HepG2 (cell line): ENCODE measurements at regions not wholly inside any gene's neighbourhood (a gene's known extent, or its start where the extent isn't known, plus 50 kb on each side); places are given as distances from the start of the nearest gene placed in this dataset.

ENCODE experiments used
- ATAC-seq: fragments of 200-7000 bp; cut with Tn5 transposase; 3 replicates; pipeline ENCODE4 v1.9.1; 2020; ENCODE audit warnings: mild to moderate bottlenecking, moderate library complexity
- BruUV-seq: library from RNA; stranded (reverse); fragments of 400-500 nt; replicated peaks from 2 replicates; lab custom pipeline; 2021; lab: Mats Ljungman, UMichigan
- CTCF ChIA-PET: fragments of 300-600 bp; formaldehyde crosslinking; extraction: SDS; loops from one replicate; lab custom pipeline; 2021; ENCODE audit warnings: low total read pairs, inconsistent platforms, low intra/inter-chr PET ratio; lab: Yijun Ruan, JAX
- POLR2A ChIA-PET: fragments of 350-600 bp; sonication (Branson Sonifier 250); formaldehyde crosslinking; loops from one replicate; lab custom pipeline; 2020; ENCODE audit warnings: antibody characterized with exemption, inconsistent platforms; lab: Yijun Ruan, JAX
- DNase-seq: peaks from one replicate; pipeline ENCODE4 v3.0.0-alpha.2; 2015; ENCODE audit warnings: low spot score
- FAIRE-seq: peaks from 3 replicates; lab custom pipeline; 2011; peaks lifted over from hg19 to GRCh38; lab: Jason Lieb, UNC
- H2AFZ ChIP-seq: one replicate; pipeline ENCODE4 v1.6.1; 2011; ENCODE audit warnings: low read length, inconsistent platforms
- H3K27ac ChIP-seq: fragments of 300-600 bp; 3 replicates; pipeline ENCODE4 v1.8.0; 2011; ENCODE audit warnings: mixed run types, mild to moderate bottlenecking, mixed read lengths, low read length, inconsistent platforms; ENCODE audit not compliant: insufficient read depth; ENCODE audit errors: extremely low read length
- H3K27me3 ChIP-seq, 2 experiments: fragments of 200-600 bp in 1 of 2; 2 replicates in 1 of 2; 3 replicates in 1 of 2; pipeline versions ENCODE4 v1.6.0 to v1.8.0; 2011; ENCODE audit warnings: low read length in 2 of 2, mild to moderate bottlenecking in 2 of 2, moderate library complexity in 2 of 2, inconsistent platforms in 1 of 2; ENCODE audit not compliant: insufficient read depth in 2 of 2, control insufficient read depth in 1 of 2
- H3K36me3 ChIP-seq, 2 experiments: fragments of 200-600 bp in 1 of 2; replicated peaks in 1 of 2; 2 replicates in 1 of 2; 3 replicates in 1 of 2; pipeline versions ENCODE4 v1.5.1 to v1.8.0; 2011; ENCODE audit warnings: low read length in 2 of 2, inconsistent platforms in 1 of 2; ENCODE audit not compliant: insufficient read depth in 2 of 2, control insufficient read depth in 1 of 2
- H3K4me1 ChIP-seq: 2 replicates; pipeline ENCODE4 v1.5.1; 2012; ENCODE audit warnings: low read length, inconsistent platforms; ENCODE audit not compliant: insufficient read depth
- H3K4me2 ChIP-seq: 2 replicates; pipeline ENCODE4 v1.6.0; 2011; ENCODE audit warnings: low read depth, low read length, inconsistent platforms
- H3K4me3 ChIP-seq, 3 experiments: fragments of 200-600 bp in 1 of 3; sonication (generic), shearing (Covaris generic) in 1 of 3; replicated peaks in 1 of 3; 2 replicates each; pipeline ENCODE4 v1.5.1; 2011 to 2016; ENCODE audit warnings: low read length in 3 of 3, inconsistent platforms in 2 of 3, low read depth in 2 of 3, mild to moderate bottlenecking in 2 of 3, control low read depth in 1 of 3, mixed read lengths in 1 of 3; ENCODE audit not compliant: insufficient read depth in 1 of 3
- H3K79me2 ChIP-seq: one replicate; pipeline ENCODE4 v1.6.1; 2011; ENCODE audit warnings: low read length, inconsistent platforms; ENCODE audit not compliant: insufficient read depth
- H3K9ac ChIP-seq: 2 replicates; pipeline ENCODE4 v1.6.0; 2011; ENCODE audit warnings: mild to moderate bottlenecking, low read depth, low read length, inconsistent platforms; ENCODE audit not compliant: insufficient read depth
- H3K9me3 ChIP-seq: 2 replicates; pipeline ENCODE4 v1.5.1; 2012; ENCODE audit warnings: mild to moderate bottlenecking, low read length
- H4K20me1 ChIP-seq: 2 replicates; pipeline ENCODE4 v1.6.0; 2011; ENCODE audit warnings: inconsistent platforms, mild to moderate bottlenecking, low read length, moderate library complexity; ENCODE audit not compliant: insufficient read depth
- PBX3 ChIP-seq: sonication (generic); formaldehyde crosslinking; IDR thresholded peaks from 2 replicates; pipeline ENCODE4 v1.8.1; 2023; ENCODE audit warnings: missing genetic modification reagents, inconsistent platforms, borderline replicate concordance
- TRAFD1 ChIP-seq: sonication (generic); formaldehyde crosslinking; IDR thresholded peaks from 2 replicates; pipeline ENCODE4 v1.5.1; 2020; ENCODE audit warnings: missing genetic modification reagents, mild to moderate bottlenecking, borderline replicate concordance
- ZBTB49 ChIP-seq: sonication (generic); formaldehyde crosslinking; IDR thresholded peaks from 2 replicates; pipeline ENCODE4 v1.4.0; 2020; ENCODE audit warnings: missing genetic modification reagents, borderline replicate concordance
- ZFP36 ChIP-seq: fragments of 150-350 bp; IDR thresholded peaks from 2 replicates; pipeline ENCODE4 v1.6.1; 2018; ENCODE audit warnings: borderline replicate concordance, low read length, low read depth; ENCODE audit not compliant: partially characterized antibody
- ZNF7 ChIP-seq: IDR thresholded peaks from 2 replicates; pipeline ENCODE4 v1.6.1; 2016; ENCODE audit warnings: missing biosample characterization, missing genetic modification reagents
- WGBS: methylation state at CpG from one replicate; pipeline ENCODE4 v1.1.6; 2017; ENCODE audit warnings: low lambda C conversion rate; 5-methylcytosine and 5-hydroxymethylcytosine counted together
- in situ Hi-C: cut with HindIII; loops from 2 replicates; pipeline ENCODE4 v1.10.0; 2017; ENCODE audit warnings: low pct_unique_long_range_greater_than_20kb; ENCODE audit not compliant: extremely low pct_ligation_motif_present
- intact Hi-C: fragments of 100-400 bp; cut with micrococcal nuclease; formaldehyde crosslinking; loops from one replicate; pipeline ENCODE4 v1.10.0; 2022; ENCODE audit not compliant: unreplicated experiment

- no peak for TF ChIP-seq TRAFD1 (CRISPR knock-in tag)
- no peak for TF ChIP-seq ZBTB49 (CRISPR knock-in tag)
Observed at GRCh38 chr3:148625991-148626390, 71.7 kb upstream of the AGTR1 start (continued).

- FAIRE-seq: no peak
- intact Hi-C loops: no loop called here
Observed at GRCh38 chr3:148629006-148629405, 68.7 kb upstream of the AGTR1 start.

More at GRCh38 chr3:148629006-148629405, 68.7 kb upstream of the AGTR1 start:
- 87% methylated on average over 1 of the region's 1 CpG for WGBS
- peaks cover 18% of the 10 kb centered on the region for H3K4me1 ChIP-seq
- CTCF ChIA-PET: no interaction called here
- H3K27me3 ChIP-seq: no peaks in the 10 kb centered on the region
- POLR2A ChIA-PET: no interaction called here
- no TSS peak for BruUV-seq
- no peak for DNase-seq
- peaks cover 18% of the 10 kb centered on the region; the same call in 1 of the 2 replicates for H3K9me3 ChIP-seq
- no peak overlapping the region for H3K9ac ChIP-seq
- H4K20me1 ChIP-seq: no peaks in the 10 kb centered on the region
- TF ChIP-seq ZNF7 (CRISPR knock-in tag): peak; percentile 99
- TF ChIP-seq ZFP36: peak; percentile 40
- no peak for TF ChIP-seq PBX3 (CRISPR knock-in tag)
- no peak overlapping the region for H3K4me3 ChIP-seq
- no peak overlapping the region for H2AFZ ChIP-seq
- no peaks in the 10 kb centered on the region for H3K36me3 ChIP-seq
- no peak for ATAC-seq
- no peak overlapping the region for H3K27ac ChIP-seq
- no peaks in the 10 kb centered on the region for H3K79me2 ChIP-seq
- no peak overlapping the region for H3K4me2 ChIP-seq
- in situ Hi-C loops: no loop called here
